Caco-2 (cell line): ENCODE measurements at regions not wholly inside any gene's neighbourhood (a gene's known extent, or its start where the extent isn't known, plus 50 kb on each side); places are given as distances from the start of the nearest gene placed in this dataset.
A peak's percentile ranks its signal among the peaks of the same experiment; 100 is the strongest.

Source experiments
- BruUV-seq: library from RNA; stranded (reverse); fragments of 400-500 nt; replicated peaks from 2 replicates; lab custom pipeline; 2021; lab: Mats Ljungman, UMichigan
- CTCF ChIA-PET: fragments of 300-600 bp; sonication (Branson Sonifier 250); formaldehyde crosslinking; loops from one replicate; lab custom pipeline; 2022; ENCODE audit warnings: antibody characterized with exemption; lab: Charles Lee
- POLR2A ChIA-PET: fragments of 300-600 bp; sonication (Branson Sonifier 250); formaldehyde crosslinking; loops from one replicate; lab custom pipeline; 2022; ENCODE audit warnings: antibody characterized with exemption; lab: Charles Lee
- DNase-seq, 2 experiments: peaks; one replicate each; pipeline versions ENCODE4 v3.0.0 to v3.0.0-alpha.2; 2020 to 2022
- H3K27me3 ChIP-seq: replicated peaks from 2 replicates; pipeline ENCODE4 v1.6.0; 2011; ENCODE audit warnings: low read length; ENCODE audit not compliant: control insufficient read depth, insufficient read depth
- H3K36me3 ChIP-seq: 2 replicates; pipeline ENCODE4 v1.5.1; 2011; ENCODE audit warnings: low read length; ENCODE audit not compliant: control insufficient read depth, insufficient read depth
- H3K4me1 ChIP-seq: fragments of 250-450 bp; sonication (Bioruptor Pico); 2 replicates; pipeline ENCODE4 v1.5.1; 2020; ENCODE audit warnings: mild to moderate bottlenecking
- H3K4me3 ChIP-seq: 2 replicates; pipeline ENCODE4 v1.5.1; 2011; ENCODE audit warnings: low read depth, mild to moderate bottlenecking, control low read depth, low read length
- H3K9me3 ChIP-seq: fragments of 250-450 bp; sonication (Bioruptor Pico); 2 replicates; pipeline ENCODE4 v1.5.1; 2020; ENCODE audit warnings: mild to moderate bottlenecking, moderate library complexity
- H3K27ac Mint-ChIP-seq: one replicate; pipeline ENCODE4 v1.8.0; 2022; ENCODE audit warnings: mixed read lengths; ENCODE audit not compliant: unreplicated experiment
- H3K27me3 Mint-ChIP-seq: one replicate; pipeline ENCODE4 v1.8.0; 2022; ENCODE audit warnings: mixed read lengths; ENCODE audit not compliant: insufficient read depth, unreplicated experiment
- H3K36me3 Mint-ChIP-seq: one replicate; pipeline ENCODE4 v1.8.0; 2022; ENCODE audit warnings: mild to moderate bottlenecking, mixed read lengths; ENCODE audit not compliant: insufficient read depth, unreplicated experiment
- H3K4me1 Mint-ChIP-seq: one replicate; pipeline ENCODE4 v1.8.0; 2022; ENCODE audit warnings: low read depth, mixed read lengths; ENCODE audit not compliant: unreplicated experiment
- H3K4me3 Mint-ChIP-seq: one replicate; pipeline ENCODE4 v1.8.0; 2022; ENCODE audit warnings: mild to moderate bottlenecking, moderate library complexity, mixed read lengths; ENCODE audit not compliant: unreplicated experiment
- H3K9me3 Mint-ChIP-seq: one replicate; pipeline ENCODE4 v1.8.0; 2022; ENCODE audit warnings: mixed read lengths; ENCODE audit not compliant: unreplicated experiment
- intact Hi-C: fragments of 100-400 bp; cut with micrococcal nuclease; formaldehyde crosslinking; loops from one replicate; pipeline ENCODE4 v1.10.0; 2022; ENCODE audit not compliant: unreplicated experiment
- TF ChIP-seq, protein P1 (sequence below), 2 experiments: fragments of 200-600 bp in 1 of 2; IDR thresholded peaks; 1 replicate in 1 of 2; 2 replicates in 1 of 2; pipeline versions ENCODE4 v1.5.1 to v1.8.0; 2011 to 2022; ENCODE audit warnings: antibody characterized with exemption in 1 of 2, control low read depth in 1 of 2, inconsistent platforms in 1 of 2, low read depth in 1 of 2, low read length in 1 of 2, mild to moderate bottlenecking in 1 of 2, moderate library complexity in 1 of 2; ENCODE audit not compliant: insufficient read depth in 1 of 2, severe bottlenecking in 1 of 2, unreplicated experiment in 1 of 2

- Histone ChIP-seq H3K27me3 (no peaks in the 10 kb centered on the region), H3K9me3 (no peaks in the 10 kb centered on the region), H3K4me1 (no peaks in the 10 kb centered on the region), H3K36me3 (no peaks in the 10 kb centered on the region), H3K4me3 (no peak overlapping the region)
- Mint-ChIP-seq H3K27ac (no peak overlapping the region), H3K9me3 (no peaks in the 10 kb centered on the region), H3K4me1 (no peaks in the 10 kb centered on the region), H3K36me3 (peaks cover 7% of the 10 kb centered on the region), H3K4me3 (no peak overlapping the region), H3K27me3 (no peaks in the 10 kb centered on the region)
- CTCF ChIA-PET = no interaction called here
- no TSS peak for BruUV-seq
- DNase-seq = no peak
- TF ChIP-seq, protein P1, sequence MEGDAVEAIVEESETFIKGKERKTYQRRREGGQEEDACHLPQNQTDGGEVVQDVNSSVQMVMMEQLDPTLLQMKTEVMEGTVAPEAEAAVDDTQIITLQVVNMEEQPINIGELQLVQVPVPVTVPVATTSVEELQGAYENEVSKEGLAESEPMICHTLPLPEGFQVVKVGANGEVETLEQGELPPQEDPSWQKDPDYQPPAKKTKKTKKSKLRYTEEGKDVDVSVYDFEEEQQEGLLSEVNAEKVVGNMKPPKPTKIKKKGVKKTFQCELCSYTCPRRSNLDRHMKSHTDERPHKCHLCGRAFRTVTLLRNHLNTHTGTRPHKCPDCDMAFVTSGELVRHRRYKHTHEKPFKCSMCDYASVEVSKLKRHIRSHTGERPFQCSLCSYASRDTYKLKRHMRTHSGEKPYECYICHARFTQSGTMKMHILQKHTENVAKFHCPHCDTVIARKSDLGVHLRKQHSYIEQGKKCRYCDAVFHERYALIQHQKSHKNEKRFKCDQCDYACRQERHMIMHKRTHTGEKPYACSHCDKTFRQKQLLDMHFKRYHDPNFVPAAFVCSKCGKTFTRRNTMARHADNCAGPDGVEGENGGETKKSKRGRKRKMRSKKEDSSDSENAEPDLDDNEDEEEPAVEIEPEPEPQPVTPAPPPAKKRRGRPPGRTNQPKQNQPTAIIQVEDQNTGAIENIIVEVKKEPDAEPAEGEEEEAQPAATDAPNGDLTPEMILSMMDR (IDR thresholded peaks at IDR 0.05; ENCODE audit: insufficient read depth in 1 of 2, low read depth in 1 of 2, low read length in 1 of 2, severe bottlenecking in 1 of 2, unreplicated experiment in 1 of 2) = no peak
- intact Hi-C loops = no loop called here
- POLR2A ChIA-PET = interaction anchor here (0.5 kb wide), 1 partner anchor 33 kb away, joined by 7 read pairs; no protein-coding TSS in a partner anchor
Measured at GRCh38 chr1:22380024-22380785, 71.4 kb upstream of the ZBTB40 start.

DNA sequence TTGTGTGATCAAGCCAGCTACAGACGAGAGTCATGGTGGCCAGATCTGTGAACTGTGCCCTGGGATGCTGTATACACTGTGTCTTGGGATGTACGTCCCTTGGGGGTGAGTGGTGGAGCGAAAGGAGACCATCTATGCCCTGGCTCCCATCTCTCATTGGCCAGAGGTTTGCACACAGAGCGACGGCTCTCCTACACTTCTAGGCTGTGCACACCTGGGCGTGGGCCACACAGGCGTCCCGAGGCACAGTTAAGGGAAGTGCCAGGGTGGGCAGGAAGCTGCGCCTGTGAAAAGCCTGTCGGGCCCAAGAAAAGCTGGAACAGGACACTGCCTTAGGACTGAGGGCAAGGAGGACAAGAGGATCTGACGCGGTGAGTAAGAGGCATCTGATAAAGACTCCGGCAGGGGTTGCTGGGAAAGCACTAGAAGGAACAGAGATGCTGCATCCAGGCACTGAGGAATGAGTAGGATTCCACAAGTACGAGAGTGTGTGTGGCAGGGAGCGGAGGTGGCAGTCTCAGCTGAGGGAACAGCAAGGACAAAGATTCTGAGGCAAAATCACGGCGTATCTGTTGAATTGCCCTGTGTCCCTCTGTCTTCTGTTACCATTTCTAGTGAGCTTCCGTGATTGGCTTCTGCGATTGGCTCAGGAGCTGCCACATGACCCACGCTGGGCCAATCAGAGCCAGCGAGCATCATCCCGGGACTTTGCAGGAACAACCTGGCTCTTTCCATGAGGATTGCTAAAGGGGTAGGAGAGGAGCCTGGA is 67.9 kb upstream of the ZBTB40 start:
- Mint-ChIP-seq H3K27ac (peak overlapping the region; percentile 77), H3K36me3 (peaks cover 7% of the 10 kb centered on the region), H3K4me3 (peak overlapping the region; percentile 78), H3K4me1 (peaks cover 16% of the 10 kb centered on the region), H3K9me3 (no peaks in the 10 kb centered on the region), H3K27me3 (no peaks in the 10 kb centered on the region)
- POLR2A ChIA-PET = interaction anchor here (0.6 kb wide), 1 partner anchor 241 kb away, joined by 3 read pairs; the partner anchor contains the start of gene WNT4
- CTCF ChIA-PET = interaction anchor here (0.6 to 1.2 kb wide), 3 partner anchors 14 to 259 kb away, joined by 3 to 8 read pairs (median 3); no protein-coding TSS in a partner anchor
- Histone ChIP-seq H3K9me3 (no peaks in the 10 kb centered on the region), H3K36me3 (no peaks in the 10 kb centered on the region), H3K27me3 (no peaks in the 10 kb centered on the region), H3K4me3 (peak overlapping the region; percentile 37), H3K4me1 (peaks cover 3% of the 10 kb centered on the region)
- peak; percentile 53 to 56 for DNase-seq
- intact Hi-C loops = no loop called here
- TF ChIP-seq, protein P1 (IDR thresholded peaks at IDR 0.05; ENCODE audit: insufficient read depth in 1 of 2, low read depth in 1 of 2, low read length in 1 of 2, severe bottlenecking in 1 of 2, unreplicated experiment in 1 of 2) = no peak
- BruUV-seq = no TSS peak

- H3K4me1 Mint-ChIP-seq = peaks cover 20% of the 10 kb centered on the region
- intact Hi-C loops = no loop called here
- POLR2A ChIA-PET = no interaction called here
- peaks cover 7% of the 10 kb centered on the region for H3K36me3 Mint-ChIP-seq
- BruUV-seq = no TSS peak
- Histone ChIP-seq H3K4me1 (peaks cover 11% of the 10 kb centered on the region), H3K36me3 (no peaks in the 10 kb centered on the region), H3K4me3 (no peak overlapping the region), H3K27me3 (no peaks in the 10 kb centered on the region), H3K9me3 (no peaks in the 10 kb centered on the region)
- no peaks in the 10 kb centered on the region for H3K9me3 Mint-ChIP-seq
- CTCF ChIA-PET = no interaction called here
- no peak overlapping the region for H3K4me3 Mint-ChIP-seq
- DNase-seq = no peak
- no peak overlapping the region for H3K27ac Mint-ChIP-seq
- H3K27me3 Mint-ChIP-seq = no peaks in the 10 kb centered on the region
- TF ChIP-seq, protein P1 (IDR thresholded peaks at IDR 0.05; ENCODE audit: insufficient read depth in 1 of 2, low read depth in 1 of 2, low read length in 1 of 2, severe bottlenecking in 1 of 2, unreplicated experiment in 1 of 2) = no peak
Measured at GRCh38 chr1:22385537-22385936, 66.1 kb upstream of the ZBTB40 start.
